ENCODE measurements at regions not wholly inside any gene's neighbourhood (a gene's known extent, or its start where the extent isn't known, plus 50 kb on each side); places are given as distances from the start of the nearest gene placed in this dataset.

DNA sequence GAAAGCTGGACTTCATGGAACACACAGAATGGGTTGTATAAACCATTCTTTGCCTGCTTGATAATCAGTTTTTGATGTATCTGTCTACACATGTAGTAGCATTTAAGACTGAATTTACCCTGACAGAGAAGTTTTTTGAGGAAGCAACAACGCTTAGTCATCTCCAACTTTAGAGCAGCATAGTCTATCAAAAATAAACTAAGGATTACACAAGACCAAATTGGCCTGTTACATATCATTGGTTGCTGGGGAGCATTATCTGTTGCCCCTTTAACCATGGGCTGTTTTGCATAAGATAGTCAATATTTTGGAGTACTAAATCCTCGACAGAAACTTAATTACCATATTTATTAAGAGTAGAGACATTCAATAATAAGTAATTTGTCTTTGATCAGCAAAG lies 347.4 kb downstream of the FAM47B start (continued):
- TF ChIP-seq, protein P1, sequence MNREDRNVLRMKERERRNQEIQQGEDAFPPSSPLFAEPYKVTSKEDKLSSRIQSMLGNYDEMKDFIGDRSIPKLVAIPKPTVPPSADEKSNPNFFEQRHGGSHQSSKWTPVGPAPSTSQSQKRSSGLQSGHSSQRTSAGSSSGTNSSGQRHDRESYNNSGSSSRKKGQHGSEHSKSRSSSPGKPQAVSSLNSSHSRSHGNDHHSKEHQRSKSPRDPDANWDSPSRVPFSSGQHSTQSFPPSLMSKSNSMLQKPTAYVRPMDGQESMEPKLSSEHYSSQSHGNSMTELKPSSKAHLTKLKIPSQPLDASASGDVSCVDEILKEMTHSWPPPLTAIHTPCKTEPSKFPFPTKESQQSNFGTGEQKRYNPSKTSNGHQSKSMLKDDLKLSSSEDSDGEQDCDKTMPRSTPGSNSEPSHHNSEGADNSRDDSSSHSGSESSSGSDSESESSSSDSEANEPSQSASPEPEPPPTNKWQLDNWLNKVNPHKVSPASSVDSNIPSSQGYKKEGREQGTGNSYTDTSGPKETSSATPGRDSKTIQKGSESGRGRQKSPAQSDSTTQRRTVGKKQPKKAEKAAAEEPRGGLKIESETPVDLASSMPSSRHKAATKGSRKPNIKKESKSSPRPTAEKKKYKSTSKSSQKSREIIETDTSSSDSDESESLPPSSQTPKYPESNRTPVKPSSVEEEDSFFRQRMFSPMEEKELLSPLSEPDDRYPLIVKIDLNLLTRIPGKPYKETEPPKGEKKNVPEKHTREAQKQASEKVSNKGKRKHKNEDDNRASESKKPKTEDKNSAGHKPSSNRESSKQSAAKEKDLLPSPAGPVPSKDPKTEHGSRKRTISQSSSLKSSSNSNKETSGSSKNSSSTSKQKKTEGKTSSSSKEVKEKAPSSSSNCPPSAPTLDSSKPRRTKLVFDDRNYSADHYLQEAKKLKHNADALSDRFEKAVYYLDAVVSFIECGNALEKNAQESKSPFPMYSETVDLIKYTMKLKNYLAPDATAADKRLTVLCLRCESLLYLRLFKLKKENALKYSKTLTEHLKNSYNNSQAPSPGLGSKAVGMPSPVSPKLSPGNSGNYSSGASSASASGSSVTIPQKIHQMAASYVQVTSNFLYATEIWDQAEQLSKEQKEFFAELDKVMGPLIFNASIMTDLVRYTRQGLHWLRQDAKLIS (CRISPR knock-in tag; IDR thresholded peaks at IDR 0.05; ENCODE audit: borderline replicate concordance) = no peak
- no peak for TF ChIP-seq ESRRA (CRISPR knock-in tag; IDR thresholded peaks at IDR 0.05; ENCODE audit: borderline replicate concordance)

DNA sequence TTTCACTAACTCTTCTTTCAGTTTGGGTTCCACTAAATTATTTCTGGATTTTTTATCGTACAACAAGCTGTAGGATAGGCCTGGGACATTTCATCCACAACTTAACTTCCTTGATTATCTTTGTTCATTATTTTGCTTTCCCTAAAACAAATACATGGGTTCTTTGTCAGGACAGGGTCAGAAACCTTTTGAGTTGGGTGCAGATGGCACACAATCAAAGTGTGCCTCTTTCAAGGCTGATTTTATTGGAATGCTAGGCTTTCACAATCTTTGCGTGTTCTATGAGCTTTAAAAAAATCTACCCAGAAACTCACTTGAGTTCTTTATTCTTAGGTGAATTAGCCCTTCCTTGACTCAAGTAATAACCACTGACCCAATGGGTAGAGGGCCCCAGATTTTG lies 348.4 kb downstream of the FAM47B start:
- Mint-ChIP-seq H3K4me1 (no peaks in the 10 kb centered on the region), H3K27me3 (ENCODE audit: low read depth) (no peaks in the 10 kb centered on the region), H3K27ac (no peak overlapping the region), H3K9me3 (0 out of 2 replicates have a peak, but pooled peaks cover 7% of the 10 kb centered on the region), H3K4me3 (no peak overlapping the region), H3K36me3 (no peaks in the 10 kb centered on the region)
- DNase-seq (ENCODE audit: low spot score) (no peak), ATAC-seq (no peak)
- ChIA-PET POLR2A (no interaction called here), CTCF (no interaction called here)
- TF ChIP-seq ZNF423 (CRISPR knock-in tag; IDR thresholded peaks at IDR 0.05) (no peak), ELF4 (CRISPR knock-in tag; IDR thresholded peaks at IDR 0.05; ENCODE audit: low read depth) (no peak), FOXJ3 (CRISPR knock-in tag; IDR thresholded peaks at IDR 0.05; ENCODE audit: borderline replicate concordance) (no peak), RORB (CRISPR knock-in tag; IDR thresholded peaks at IDR 0.05) (no peak), ZNF396 (CRISPR knock-in tag; IDR thresholded peaks at IDR 0.05; ENCODE audit: borderline replicate concordance) (no peak), CREM (CRISPR knock-in tag; IDR thresholded peaks at IDR 0.05) (no peak), NR1H2 (CRISPR knock-in tag; IDR thresholded peaks at IDR 0.05) (no peak), CREB1 (CRISPR knock-in tag; IDR thresholded peaks at IDR 0.05) (no peak), FOXK1 (CRISPR knock-in tag; IDR thresholded peaks at IDR 0.05) (no peak), GTF2I (CRISPR knock-in tag; conservative IDR thresholded peaks at IDR 0.05) (no peak), SOX15 (CRISPR knock-in tag; IDR thresholded peaks at IDR 0.05) (no peak), NFE2L1 (CRISPR knock-in tag; IDR thresholded peaks at IDR 0.05) (no peak)
- TF ChIP-seq, protein P2, sequence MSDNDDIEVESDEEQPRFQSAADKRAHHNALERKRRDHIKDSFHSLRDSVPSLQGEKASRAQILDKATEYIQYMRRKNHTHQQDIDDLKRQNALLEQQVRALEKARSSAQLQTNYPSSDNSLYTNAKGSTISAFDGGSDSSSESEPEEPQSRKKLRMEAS (CRISPR knock-in tag; IDR thresholded peaks at IDR 0.05) = no peak
- TF ChIP-seq, protein P1 (CRISPR knock-in tag; IDR thresholded peaks at IDR 0.05; ENCODE audit: borderline replicate concordance) = no peak
- TF ChIP-seq, protein P3, sequence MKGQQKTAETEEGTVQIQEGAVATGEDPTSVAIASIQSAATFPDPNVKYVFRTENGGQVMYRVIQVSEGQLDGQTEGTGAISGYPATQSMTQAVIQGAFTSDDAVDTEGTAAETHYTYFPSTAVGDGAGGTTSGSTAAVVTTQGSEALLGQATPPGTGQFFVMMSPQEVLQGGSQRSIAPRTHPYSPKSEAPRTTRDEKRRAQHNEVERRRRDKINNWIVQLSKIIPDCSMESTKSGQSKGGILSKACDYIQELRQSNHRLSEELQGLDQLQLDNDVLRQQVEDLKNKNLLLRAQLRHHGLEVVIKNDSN (CRISPR knock-in tag; IDR thresholded peaks at IDR 0.05) = no peak
- TF ChIP-seq, protein P4, sequence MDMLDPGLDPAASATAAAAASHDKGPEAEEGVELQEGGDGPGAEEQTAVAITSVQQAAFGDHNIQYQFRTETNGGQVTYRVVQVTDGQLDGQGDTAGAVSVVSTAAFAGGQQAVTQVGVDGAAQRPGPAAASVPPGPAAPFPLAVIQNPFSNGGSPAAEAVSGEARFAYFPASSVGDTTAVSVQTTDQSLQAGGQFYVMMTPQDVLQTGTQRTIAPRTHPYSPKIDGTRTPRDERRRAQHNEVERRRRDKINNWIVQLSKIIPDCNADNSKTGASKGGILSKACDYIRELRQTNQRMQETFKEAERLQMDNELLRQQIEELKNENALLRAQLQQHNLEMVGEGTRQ (CRISPR knock-in tag; IDR thresholded peaks at IDR 0.05) = no peak
- TF ChIP-seq, protein P5, sequence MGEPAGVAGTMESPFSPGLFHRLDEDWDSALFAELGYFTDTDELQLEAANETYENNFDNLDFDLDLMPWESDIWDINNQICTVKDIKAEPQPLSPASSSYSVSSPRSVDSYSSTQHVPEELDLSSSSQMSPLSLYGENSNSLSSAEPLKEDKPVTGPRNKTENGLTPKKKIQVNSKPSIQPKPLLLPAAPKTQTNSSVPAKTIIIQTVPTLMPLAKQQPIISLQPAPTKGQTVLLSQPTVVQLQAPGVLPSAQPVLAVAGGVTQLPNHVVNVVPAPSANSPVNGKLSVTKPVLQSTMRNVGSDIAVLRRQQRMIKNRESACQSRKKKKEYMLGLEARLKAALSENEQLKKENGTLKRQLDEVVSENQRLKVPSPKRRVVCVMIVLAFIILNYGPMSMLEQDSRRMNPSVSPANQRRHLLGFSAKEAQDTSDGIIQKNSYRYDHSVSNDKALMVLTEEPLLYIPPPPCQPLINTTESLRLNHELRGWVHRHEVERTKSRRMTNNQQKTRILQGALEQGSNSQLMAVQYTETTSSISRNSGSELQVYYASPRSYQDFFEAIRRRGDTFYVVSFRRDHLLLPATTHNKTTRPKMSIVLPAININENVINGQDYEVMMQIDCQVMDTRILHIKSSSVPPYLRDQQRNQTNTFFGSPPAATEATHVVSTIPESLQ (CRISPR knock-in tag; IDR thresholded peaks at IDR 0.05) = no peak
- TF ChIP-seq, protein P6, sequence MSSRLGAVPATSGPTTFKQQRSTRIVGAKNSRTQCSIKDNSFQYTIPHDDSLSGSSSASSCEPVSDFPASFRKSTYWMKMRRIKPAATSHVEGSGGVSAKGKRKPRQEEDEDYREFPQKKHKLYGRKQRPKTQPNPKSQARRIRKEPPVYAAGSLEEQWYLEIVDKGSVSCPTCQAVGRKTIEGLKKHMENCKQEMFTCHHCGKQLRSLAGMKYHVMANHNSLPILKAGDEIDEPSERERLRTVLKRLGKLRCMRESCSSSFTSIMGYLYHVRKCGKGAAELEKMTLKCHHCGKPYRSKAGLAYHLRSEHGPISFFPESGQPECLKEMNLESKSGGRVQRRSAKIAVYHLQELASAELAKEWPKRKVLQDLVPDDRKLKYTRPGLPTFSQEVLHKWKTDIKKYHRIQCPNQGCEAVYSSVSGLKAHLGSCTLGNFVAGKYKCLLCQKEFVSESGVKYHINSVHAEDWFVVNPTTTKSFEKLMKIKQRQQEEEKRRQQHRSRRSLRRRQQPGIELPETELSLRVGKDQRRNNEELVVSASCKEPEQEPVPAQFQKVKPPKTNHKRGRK (CRISPR knock-in tag; IDR thresholded peaks at IDR 0.05; ENCODE audit: borderline replicate concordance) = no peak
- TF ChIP-seq, protein P7, sequence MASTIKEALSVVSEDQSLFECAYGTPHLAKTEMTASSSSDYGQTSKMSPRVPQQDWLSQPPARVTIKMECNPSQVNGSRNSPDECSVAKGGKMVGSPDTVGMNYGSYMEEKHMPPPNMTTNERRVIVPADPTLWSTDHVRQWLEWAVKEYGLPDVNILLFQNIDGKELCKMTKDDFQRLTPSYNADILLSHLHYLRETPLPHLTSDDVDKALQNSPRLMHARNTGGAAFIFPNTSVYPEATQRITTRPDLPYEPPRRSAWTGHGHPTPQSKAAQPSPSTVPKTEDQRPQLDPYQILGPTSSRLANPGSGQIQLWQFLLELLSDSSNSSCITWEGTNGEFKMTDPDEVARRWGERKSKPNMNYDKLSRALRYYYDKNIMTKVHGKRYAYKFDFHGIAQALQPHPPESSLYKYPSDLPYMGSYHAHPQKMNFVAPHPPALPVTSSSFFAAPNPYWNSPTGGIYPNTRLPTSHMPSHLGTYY (CRISPR knock-in tag; IDR thresholded peaks at IDR 0.05) = no peak
- TF ChIP-seq, protein P8, sequence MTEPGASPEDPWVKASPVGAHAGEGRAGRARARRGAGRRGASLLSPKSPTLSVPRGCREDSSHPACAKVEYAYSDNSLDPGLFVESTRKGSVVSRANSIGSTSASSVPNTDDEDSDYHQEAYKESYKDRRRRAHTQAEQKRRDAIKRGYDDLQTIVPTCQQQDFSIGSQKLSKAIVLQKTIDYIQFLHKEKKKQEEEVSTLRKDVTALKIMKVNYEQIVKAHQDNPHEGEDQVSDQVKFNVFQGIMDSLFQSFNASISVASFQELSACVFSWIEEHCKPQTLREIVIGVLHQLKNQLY (CRISPR knock-in tag; IDR thresholded peaks at IDR 0.05) = no peak
